Frontal cortex (tissue), 3 donors: ENCODE measurements at regions not wholly inside any gene's neighbourhood (a gene's known extent, or its start where the extent isn't known, plus 50 kb on each side); places are given as distances from the start of the nearest gene placed in this dataset.
"Not testable (repeated sequence)": the region's sequence is repeated elsewhere in the genome, so short reads cannot be mapped to it uniquely, and the experiment has no call there.

Experiments
- DNase-seq, 2 donors: peaks; one replicate each; pipeline ENCODE4 v3.0.0; 2012; ENCODE audit warnings: low spot score in 2 of 2
- FAIRE-seq: peaks from 2 replicates; lab custom pipeline; 2012; peaks lifted over from hg19 to GRCh38; lab: Jason Lieb, UNC
- donor health status: control.
- donor health status: control.
- donor health status: control.

- DNase-seq = no peak
- no peak for FAIRE-seq
Measured at GRCh38 chr13:43946281-43946680, 66.6 kb downstream of the LACC1 start.

- no peak for DNase-seq
Measured at GRCh38 chr13:43947897-43948458, 68.3 kb downstream of the LACC1 start.

GRCh38 chr13:43953370-43953769 is 73.7 kb downstream of the LACC1 start:
- DNase-seq = no peak
- FAIRE-seq = no peak

More at GRCh38 chr13:43947897-43948458, 68.3 kb downstream of the LACC1 start:
- no peak for FAIRE-seq

DNA sequence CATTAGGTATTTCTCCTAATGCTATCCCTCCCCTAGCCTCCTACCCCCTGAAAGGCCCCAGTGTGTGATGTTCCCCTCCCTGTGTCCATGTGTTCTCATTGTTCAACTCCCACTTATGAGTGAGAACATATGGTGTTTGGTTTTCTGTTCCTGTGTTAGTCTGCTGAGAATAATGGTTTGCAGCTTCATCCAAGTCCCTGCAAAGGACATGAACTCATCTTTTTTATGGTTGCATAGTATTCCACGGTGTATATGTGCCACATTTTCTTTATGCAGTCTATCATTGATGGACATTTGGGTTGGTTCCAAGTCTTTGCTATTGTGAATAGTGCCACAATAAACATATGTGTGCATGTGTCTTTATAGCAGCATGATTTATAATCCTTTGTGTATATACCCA is 77.3 kb downstream of the LACC1 start:
- DNase-seq, FAIRE-seq: not testable (repeated sequence)

DNA sequence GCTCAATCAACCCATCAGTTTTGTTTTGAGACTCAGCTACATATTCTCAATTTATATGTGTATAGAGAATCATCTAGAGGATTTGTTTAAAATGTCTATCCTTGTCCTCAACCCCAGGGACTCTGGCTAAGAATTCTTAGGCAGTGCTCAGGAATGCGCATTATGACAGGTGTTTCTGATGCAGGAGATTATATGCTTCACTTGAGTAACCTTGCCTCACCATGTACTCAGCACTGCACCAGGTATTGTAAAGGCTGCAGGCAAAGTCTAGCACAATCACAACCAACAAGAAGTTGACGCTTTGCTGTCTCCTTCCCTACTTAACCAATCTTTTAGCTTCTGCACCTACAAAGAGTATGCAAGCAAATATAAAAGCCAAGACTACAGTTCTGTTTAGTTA is 79.6 kb downstream of the LACC1 start:
- no peak for DNase-seq
- FAIRE-seq = no peak

DNA sequence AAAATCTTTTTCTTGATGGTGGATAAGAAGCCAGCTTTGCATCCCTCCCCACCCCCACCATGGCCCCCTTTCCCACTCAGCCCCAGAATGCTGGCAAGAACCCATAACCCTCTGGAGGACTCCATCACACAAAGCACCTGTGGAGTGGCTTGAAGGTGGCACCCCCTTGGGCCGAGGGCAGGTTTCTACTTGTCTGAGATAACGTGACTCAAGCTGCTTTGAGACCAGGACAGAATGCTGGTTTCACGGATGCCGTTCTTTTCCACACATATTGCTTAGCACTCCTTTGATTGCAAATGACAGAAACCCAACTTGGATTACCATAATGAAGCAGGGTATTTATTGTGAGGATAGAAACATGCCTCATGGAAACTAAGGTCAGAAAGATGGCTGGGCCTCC is 82.2 kb downstream of the LACC1 start:
- FAIRE-seq (no peak), DNase-seq (no peak)

- DNase-seq (no peak), FAIRE-seq (no peak)
Measured at GRCh38 chr13:43963726-43964125, 84.0 kb downstream of the LACC1 start.

DNA sequence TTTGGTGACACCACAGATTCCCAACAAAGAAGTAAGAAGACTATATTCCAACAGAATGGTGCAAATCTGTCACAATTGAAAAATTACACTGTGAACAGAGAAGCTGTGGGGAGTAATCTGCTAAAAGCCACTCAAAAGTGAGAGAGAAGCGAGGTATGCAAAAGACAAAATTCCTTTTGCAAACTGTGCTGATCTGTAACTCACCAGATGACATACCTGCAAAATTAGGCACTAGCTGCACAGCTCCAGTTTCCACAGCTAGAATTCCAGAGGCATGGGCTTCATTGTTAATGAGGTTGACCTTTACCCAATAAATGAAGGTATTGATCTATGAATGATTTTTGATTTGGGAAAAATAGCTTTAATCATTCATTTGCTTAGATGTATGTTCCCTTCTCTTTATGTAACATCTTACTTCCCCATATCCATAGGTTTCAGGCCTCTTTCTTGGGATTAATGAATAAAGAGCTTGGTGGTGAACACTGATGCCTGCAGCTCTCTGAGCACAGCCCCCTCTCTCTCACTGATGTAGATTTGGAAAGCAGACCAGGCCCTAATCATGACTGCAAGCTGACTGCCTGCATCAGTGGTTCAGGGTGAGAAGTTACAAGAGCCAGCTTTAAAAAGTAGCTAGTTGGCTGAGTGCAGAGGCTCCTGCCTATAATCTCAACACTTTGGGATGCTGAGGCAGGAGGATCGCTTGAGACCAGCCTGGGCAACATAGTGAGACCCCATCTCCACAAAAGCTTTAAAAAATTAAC is 85.2 kb downstream of the LACC1 start:
- no peak for FAIRE-seq
- no peak for DNase-seq

DNA sequence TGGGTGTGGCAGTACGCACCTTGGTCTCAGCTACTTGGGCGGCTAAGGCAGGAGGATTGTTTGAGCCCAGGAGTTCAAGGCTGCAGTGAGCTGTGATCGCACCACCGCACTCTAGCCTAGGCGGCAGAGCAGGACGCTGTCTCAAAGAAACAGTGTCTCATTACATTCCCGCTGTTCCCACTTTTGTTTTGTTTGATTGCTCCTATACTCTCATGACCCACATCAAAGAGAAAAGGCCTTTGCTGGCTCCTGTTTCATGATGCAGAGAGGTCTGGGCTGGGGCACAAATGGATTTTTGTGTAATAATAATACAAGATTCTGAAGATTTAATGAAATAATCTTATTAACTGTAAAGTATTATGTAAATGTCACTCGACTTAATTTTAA is 85.7 kb downstream of the LACC1 start:
- DNase-seq (no peak), FAIRE-seq (no peak)

GRCh38 chr13:43968251-43968942 is 88.7 kb downstream of the LACC1 start:
- not testable (repeated sequence) for FAIRE-seq

GRCh38 chr13:43968943-43969690 is 89.4 kb downstream of the LACC1 start:
- FAIRE-seq, DNase-seq: not testable (repeated sequence)

More at GRCh38 chr13:43968251-43968942, 88.7 kb downstream of the LACC1 start:
- DNase-seq = not testable (repeated sequence)

DNA sequence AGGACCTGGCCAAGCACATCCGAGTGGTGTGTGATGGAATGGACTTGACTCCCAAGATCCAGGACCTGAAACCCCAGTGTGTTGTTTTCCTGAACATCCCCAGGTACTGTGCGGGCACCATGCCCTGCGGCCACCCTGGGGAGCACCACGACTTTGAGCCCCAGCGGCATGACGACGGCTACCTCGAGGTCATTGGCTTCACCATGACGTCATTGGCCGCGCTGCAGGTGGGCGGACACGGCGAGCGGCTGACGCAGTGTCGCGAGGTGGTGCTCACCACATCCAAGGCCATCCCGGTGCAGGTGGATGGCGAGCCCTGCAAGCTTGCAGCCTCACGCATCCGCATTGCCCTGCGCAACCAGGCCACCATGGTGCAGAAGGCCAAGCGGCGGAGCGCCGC is 90.2 kb downstream of the LACC1 start:
- not testable (repeated sequence) for DNase-seq, FAIRE-seq

DNA sequence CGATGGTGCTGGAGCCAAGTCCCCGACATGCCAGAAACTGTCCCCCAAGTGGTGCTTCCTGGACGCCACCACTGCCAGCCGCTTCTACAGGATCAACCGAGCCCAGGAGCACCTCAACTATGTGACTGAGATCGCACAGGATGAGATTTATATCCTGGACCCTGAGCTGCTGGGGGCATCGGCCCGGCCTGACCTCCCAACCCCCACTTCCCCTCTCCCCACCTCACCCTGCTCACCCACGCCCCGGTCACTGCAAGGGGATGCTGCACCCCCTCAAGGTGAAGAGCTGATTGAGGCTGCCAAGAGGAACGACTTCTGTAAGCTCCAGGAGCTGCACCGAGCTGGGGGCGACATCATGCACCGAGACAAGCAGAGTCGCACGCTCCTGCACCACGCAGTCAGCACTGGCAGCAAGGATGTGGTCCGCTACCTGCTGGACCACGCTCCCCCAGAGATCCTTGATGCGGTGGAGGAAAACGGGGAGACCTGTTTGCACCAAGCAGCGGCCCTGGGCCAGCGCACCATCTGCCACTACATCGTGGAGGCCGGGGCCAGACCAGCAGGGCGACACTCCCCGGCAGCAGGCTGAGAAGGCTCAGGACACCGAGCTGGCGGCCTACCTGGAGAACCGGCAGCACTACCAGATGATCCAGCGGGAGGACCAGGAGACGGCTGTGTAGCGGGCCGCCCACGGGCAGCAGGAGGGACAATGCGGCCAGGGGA is 91.0 kb downstream of the LACC1 start:
- FAIRE-seq, DNase-seq: not testable (repeated sequence)

DNA sequence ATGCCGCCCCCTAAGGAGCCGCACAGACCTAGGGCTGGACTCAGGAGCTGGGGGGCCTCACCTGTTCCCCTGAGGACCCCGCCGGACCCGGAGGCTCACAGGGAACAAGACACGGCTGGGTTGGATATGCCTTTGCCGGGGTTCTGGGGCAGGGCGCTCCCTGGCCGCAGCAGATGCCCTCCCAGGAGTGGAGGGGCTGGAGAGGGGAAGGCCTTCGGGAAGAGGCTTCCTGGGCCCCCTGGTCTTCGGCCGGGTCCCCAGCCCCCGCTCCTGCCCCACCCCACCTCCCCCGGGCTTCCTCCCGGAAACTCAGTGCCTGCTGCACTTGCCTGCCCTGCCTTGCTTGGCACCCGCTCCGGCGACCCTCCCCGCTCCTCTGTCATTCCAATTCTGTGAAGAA is 91.6 kb downstream of the LACC1 start:
- FAIRE-seq, DNase-seq: not testable (repeated sequence)

DNA sequence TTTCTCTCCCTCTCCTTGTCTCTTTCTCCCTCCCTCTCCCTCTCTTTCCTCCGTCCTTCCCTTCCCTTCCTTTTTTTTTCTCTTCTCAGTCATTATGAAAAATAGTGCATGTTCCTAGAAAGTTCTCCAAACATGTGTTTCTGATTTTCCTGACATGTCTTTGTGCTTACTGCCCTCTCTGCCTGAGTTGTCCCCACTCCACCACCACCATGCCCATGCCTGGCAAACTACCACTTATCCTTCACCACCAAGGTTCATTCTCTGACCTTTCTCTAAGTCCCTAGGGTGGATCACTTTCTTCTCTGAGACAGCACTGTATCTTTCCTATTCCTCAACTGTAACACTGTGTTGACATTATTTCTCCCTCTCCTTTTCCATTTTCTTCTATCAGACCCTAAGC is 98.2 kb downstream of the LACC1 start:
- no peak for FAIRE-seq
- DNase-seq = no peak

DNA sequence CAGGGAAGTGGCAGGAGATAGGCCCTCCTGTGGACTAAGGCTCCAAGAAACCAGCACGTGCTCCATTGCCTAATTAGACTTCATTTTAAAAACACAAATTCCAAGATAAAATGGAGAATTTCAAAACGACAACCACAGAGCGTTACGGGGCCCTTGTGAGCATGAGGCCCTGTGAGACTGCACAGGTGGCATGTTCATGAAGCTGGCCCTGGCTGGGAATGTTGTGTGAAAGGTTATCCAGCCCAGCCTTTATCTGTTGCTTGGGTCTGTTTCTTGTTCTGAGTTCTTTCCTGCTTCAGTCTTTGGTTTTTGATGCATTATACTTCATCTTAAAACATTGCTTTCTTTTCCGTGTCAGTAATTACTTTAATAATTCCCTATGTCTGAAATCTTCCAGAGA is 99.0 kb downstream of the LACC1 start:
- no peak for DNase-seq
- no peak for FAIRE-seq

DNA sequence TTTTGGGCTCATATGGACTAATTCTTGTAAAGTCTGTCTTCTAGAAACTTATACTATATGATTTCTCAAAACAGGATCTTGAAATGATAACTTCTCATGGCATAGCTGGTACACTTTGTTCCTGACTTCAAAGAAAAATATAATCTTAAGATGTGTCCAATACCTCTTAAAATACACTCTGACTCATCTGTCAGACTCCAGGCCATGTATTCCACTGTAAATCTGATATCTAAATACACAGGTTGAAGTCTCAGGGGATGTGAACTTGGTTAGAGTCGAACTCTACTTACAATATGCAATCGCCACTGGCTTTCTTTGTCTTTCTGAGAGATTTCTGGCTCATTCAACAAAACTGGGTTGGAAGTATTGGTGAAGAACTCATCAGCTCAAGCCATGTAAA is 99.8 kb downstream of the LACC1 start:
- DNase-seq (no peak), FAIRE-seq (no peak)

DNA sequence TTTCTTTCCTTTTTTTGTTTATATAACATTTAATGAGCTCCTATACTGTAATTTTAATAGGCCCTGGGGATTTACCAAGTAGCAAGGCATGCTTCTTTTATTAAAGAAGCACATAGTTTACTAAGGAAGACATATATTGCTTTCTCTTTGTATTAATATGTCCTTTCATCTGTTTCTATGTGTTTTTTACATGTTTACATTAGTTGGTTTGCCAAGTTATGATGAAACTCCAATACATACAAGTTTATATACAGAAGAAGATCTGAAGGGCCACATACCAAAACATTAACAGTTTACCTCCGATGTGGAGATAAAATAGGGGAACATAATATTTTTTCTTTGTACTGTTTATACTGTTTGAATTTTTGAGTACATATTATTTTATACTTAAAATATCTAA is 100.9 kb downstream of the LACC1 start:
- FAIRE-seq (no peak), DNase-seq (no peak)

DNA sequence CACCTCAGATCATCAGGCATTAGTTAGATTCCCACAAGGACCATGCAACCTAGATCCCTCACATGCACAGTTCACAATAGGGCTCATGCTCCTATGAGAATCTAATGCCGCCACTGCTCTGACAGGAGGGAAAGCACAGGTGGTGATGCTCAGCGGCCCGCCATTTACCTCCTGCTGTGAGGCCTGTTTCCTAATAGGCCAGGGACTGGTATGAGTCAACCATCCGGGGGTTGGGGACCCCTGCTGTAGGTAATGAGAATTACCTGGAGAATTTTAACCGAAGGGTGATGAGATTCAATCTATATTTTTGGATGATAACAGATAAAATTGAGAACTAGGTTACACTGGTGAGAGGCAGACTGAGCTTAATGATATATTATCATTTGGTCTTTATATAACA is 101.4 kb downstream of the LACC1 start:
- DNase-seq = no peak
- no peak for FAIRE-seq
